Hematopoietic multipotent progenitor cell treated with erythropoietin and hydrocortisone succinate and interleukin-3 and kit ligand, for 8 days (in vitro differentiated cells): ENCODE measurements at regions not wholly inside any gene's neighbourhood (a gene's known extent, or its start where the extent isn't known, plus 50 kb on each side); places are given as distances from the start of the nearest gene placed in this dataset.

Experiments
- DNase-seq: peaks from one replicate; pipeline ENCODE4 v3.0.0-alpha.2; 2015

DNA sequence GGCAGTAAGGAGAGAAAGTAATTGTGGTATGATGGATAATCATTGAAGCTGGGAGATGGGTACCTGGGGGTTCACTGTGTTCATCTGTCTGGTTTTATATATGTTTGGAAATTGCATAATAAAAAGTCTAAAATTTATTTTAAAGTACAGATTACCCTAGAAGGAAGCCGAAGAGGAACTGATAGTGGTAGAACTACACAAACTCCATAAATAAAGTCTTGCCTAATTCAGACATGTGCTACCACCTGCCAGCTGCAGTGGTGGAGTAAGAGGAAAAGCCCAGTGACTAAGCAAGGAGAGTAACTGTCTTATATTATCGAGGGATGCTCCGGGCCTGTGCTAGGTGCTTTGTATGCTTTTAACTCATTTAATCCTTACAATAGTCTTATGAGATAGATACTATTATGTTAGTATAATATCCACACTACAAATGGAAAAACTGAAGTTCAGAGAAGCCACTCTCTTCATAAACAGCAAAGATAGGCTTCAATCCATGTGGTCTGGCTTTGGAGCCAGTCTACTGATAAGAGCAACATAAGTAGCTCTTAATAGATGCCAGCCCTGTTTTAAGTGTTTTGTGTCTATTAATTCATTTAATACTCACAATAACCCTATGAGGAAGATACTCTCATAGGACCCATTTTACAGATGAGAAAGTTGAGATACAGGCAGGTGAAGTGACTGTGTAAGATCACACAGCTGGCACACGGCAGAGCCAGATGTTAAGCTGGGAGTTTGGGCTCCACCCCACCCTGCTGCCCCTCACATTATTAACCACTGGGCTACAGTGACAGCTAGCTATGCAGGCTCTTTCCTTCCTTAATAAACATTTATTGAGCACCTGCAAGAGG is 56.8 kb upstream of the HNRNPU start:
- peak; percentile 61 for DNase-seq

DNA sequence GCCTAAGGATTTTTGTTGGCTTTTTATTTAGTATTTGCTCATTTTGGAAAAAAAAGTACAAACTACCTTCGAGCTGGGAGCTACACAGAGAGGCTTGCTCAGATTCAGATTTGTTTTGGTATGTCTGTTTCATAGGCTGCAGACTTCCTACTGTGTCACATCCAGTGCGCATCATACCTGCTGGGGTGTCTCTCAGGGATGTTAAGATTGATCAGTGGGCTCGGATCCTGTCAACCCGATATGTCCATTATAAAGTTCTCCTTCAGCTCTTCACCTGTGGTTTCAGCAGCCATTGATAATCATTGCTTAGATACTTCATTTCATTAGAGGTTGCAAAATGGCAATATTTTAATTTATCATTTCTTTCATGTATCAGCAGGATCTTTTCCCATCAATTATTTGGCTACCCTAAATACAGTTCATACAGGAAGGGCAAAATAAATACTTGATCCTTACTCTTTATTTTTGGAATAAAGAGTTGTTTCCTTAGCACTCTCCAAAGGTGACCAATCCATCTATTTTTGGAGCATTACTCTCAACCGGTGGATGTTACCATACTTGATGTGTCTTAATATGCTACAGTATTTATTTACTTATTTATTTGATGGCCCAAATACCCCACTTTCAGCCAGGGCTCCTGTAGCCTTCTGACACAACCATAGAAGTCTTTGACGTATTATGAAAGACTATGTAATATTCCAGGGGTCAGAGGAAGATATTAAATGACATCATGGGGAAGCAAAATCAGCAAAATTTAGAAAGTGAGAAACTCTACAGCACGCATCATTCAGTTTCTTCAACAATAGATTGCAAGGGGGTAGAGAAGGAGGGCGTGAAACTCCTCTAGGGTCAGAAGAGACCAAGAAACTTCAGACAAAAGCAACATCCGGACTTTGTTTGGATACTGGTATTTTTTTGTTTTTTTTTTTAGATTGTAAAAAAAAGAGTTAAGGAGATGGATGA is 55.3 kb upstream of the HNRNPU start:
- DNase-seq, result no peak

DNA sequence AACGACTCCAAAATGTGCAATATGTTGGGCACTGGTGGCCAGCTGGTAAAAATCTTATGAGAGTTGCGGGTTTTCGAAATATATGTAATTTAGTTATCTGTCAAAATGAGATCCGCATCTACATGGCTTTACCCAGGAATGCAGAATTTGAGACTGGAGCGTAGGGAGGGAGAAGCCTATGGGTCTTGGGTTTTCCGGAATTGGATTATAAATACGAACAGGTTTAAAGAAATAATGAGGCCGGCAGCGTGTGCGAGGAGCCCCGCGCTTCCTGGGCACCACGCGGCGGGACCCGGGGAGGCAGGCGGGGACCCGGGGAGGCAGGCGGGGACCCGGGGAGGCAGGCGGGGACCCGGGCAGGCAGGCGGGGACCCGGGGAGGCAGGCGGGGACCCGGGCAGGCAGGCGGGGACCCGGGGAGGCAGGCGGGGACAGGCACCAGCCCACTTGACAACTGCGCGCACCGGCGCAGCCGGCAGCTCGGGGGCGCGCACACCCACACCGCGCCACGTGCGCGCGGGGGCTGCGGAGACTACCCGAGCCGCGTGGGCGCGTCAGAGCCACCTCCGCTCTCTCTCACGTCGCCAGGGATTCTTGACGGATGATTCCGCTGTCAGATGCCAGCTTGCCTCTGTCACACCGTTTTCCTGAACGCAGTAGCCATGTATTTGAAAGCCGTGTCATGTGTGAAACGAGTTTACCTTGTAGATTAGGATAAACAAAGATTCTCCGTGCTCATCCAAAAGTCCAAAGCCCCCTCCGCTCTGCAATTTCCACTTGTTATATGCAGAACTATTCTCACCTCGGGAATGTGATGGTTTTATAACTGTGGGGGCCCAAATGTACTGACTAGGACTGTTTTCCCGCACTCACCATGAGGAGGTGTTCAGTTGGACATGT is 54.3 kb upstream of the HNRNPU start:
- peak; percentile 71 for DNase-seq

DNA sequence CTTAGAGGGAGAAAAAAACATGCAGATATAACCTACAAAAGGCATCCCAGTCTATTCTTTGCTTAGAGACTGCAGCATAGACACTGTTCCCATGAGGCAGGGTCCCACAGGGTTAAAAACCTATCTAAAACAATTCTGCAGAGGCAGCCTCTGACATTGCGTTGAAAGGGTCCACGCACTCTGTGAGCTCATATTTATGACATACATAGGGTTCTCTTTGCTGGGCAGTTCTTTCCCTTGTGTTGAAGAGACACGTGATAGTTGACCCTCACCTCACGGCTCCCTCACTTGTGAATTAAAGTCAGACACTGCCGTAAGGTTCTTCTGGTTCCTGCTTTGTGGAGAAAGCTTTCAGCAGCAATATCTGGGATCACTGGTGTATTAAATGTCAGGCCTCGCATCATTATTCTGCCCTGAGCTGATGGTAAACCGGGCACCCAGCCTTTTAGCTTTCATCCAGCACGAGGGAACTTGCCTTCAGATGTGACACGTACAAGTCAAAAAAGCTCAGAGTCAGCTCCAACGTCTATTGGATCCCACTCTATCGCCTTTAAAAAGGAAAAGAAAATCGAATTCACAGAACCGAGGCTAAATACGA is 52.8 kb upstream of the HNRNPU start:
- no peak for DNase-seq

DNA sequence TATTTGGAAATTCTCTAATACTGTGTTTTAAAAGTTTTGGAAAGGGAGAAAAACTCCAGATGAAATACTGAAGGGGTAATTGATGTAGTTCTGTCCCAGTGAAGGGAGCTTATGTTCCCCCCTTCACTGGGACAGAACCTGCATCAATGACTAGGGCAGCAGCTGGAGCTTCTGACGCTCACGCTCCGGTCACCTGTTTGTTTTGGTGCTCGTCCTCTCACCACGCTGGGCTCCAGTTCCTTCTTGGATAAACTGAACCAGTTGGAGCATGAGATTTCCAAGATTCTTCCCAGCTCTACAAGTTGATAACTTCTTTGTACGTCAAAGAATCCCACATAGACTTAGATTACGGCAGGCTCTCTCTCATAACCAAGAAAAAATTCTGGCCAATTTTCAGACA is 51.4 kb upstream of the HNRNPU start:
- no peak for DNase-seq

DNA sequence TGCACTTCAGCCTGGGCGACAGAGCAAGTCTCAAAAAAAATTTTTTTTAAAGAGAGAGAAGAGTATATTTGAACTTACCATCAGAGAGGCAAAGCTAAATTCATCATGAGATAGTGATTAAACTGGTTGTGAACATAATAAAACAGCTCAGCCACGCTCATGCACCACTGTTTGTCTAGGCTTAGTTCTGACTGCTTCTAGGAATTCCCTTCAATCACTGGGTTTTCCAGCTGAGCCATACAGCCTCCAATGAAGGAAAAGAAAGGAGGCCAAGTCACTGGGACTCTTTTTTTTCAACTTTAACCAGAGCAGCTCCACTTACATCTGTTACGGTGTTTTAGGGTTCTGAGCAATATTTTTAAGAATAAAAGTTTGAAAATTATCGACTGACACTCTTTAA is 50.4 kb upstream of the HNRNPU start:
- no peak for DNase-seq
